Panc1 (cell line): ENCODE measurements at regions not wholly inside any gene's neighbourhood (a gene's known extent, or its start where the extent isn't known, plus 50 kb on each side); places are given as distances from the start of the nearest gene placed in this dataset.

ENCODE experiments used
- ATAC-seq: fragments of 200-7000 bp; cut with Tn5 transposase; 2 replicates; pipeline ENCODE4 v1.9.1; 2020; ENCODE audit warnings: mild to moderate bottlenecking, moderate library complexity
- BruUV-seq: library from RNA; stranded (reverse); fragments of 400-500 nt; replicated peaks from 2 replicates; lab custom pipeline; 2021; lab: Mats Ljungman, UMichigan
- CTCF ChIA-PET: fragments of 300-600 bp; sonication (Branson Sonifier 250); formaldehyde crosslinking; loops from one replicate; lab custom pipeline; 2022; ENCODE audit warnings: antibody characterized with exemption; lab: Charles Lee
- POLR2A ChIA-PET: fragments of 300-600 bp; sonication (Branson Sonifier 250); formaldehyde crosslinking; loops from one replicate; lab custom pipeline; 2022; ENCODE audit warnings: antibody characterized with exemption; lab: Charles Lee
- DNase-seq: peaks from one replicate; pipeline ENCODE4 v3.0.0-alpha.2; 2010; ENCODE audit warnings: low read depth, low spot score
- H3K27ac ChIP-seq: 2 replicates; pipeline ENCODE4 v1.5.1; 2011; ENCODE audit warnings: mild to moderate bottlenecking, low read length, inconsistent platforms
- H3K27me3 ChIP-seq: fragments of 200-500 bp; sonication (Bioruptor generic); 2 replicates; pipeline ENCODE4 v1.6.0; 2014; ENCODE audit warnings: low read length, inconsistent platforms; ENCODE audit not compliant: control insufficient read depth, insufficient read depth
- H3K36me3 ChIP-seq: fragments of 200-500 bp; sonication (Bioruptor generic); 2 replicates; pipeline ENCODE4 v1.5.1; 2014; ENCODE audit warnings: inconsistent platforms, mild to moderate bottlenecking, low read length, moderate library complexity; ENCODE audit not compliant: control insufficient read depth, insufficient read depth
- H3K4me1 ChIP-seq: 2 replicates; pipeline ENCODE4 v1.5.1; 2011; ENCODE audit warnings: inconsistent platforms, mild to moderate bottlenecking, low read length, moderate library complexity; ENCODE audit not compliant: control insufficient read depth, insufficient read depth
- H3K4me3 ChIP-seq, 2 experiments: 2 replicates each; pipeline ENCODE4 v1.5.1; 2011 to 2012; ENCODE audit warnings: low read depth in 2 of 2, low read length in 2 of 2, mild to moderate bottlenecking in 2 of 2, inconsistent platforms in 1 of 2, moderate library complexity in 1 of 2
- H3K9me3 ChIP-seq: fragments of 200-500 bp; sonication (Bioruptor generic); 2 replicates; pipeline ENCODE4 v1.5.1; 2014; ENCODE audit warnings: low read depth, mild to moderate bottlenecking, inconsistent platforms, low read length, moderate library complexity; ENCODE audit not compliant: control insufficient read depth, insufficient read depth
- CTCF ChIP-seq: fragments of 450-650 bp; IDR thresholded peaks from 2 replicates; pipeline ENCODE4 v1.5.1; 2017; ENCODE audit warnings: mild to moderate bottlenecking
- POLR2AphosphoS5 ChIP-seq: IDR thresholded peaks from 2 replicates; pipeline ENCODE4 v1.6.1; 2012; ENCODE audit warnings: mild to moderate bottlenecking, low read depth, low read length, moderate library complexity
- REST ChIP-seq, 2 experiments: IDR thresholded peaks; 2 replicates each; pipeline ENCODE4 v1.6.1; 2011 to 2012; ENCODE audit warnings: low read depth in 2 of 2, control low read depth in 1 of 2, low read length in 1 of 2, mild to moderate bottlenecking in 1 of 2, moderate library complexity in 1 of 2; ENCODE audit not compliant: insufficient read depth in 1 of 2
- SIN3A ChIP-seq: IDR thresholded peaks from 2 replicates; pipeline ENCODE4 v1.6.1; 2012; ENCODE audit warnings: low read depth, mild to moderate bottlenecking, low read length, moderate library complexity, borderline replicate concordance; ENCODE audit not compliant: insufficient read depth
- TCF7L2 ChIP-seq: IDR thresholded peaks from 2 replicates; pipeline ENCODE4 v1.6.1; 2011; ENCODE audit warnings: mild to moderate bottlenecking, low read depth, low read length, inconsistent platforms
- in situ Hi-C: cut with HindIII; loops from 2 replicates; pipeline ENCODE4 v1.10.0; 2016; ENCODE audit warnings: low sequenced_read_pairs, low pct_unique_long_range_greater_than_20kb
- intact Hi-C: fragments of 100-400 bp; cut with micrococcal nuclease; formaldehyde crosslinking; loops from one replicate; pipeline ENCODE4 v1.10.0; 2022; ENCODE audit not compliant: unreplicated experiment

GRCh38 chr4:132710971-132711370 lies 438.1 kb upstream of the PCDH10 start:
- no peak overlapping the region for H3K27ac ChIP-seq
- CTCF ChIA-PET = no interaction called here
- no peak for DNase-seq

GRCh38 chr4:132737344-132737743 lies 411.8 kb upstream of the PCDH10 start:
- Histone ChIP-seq H3K27ac (no peak overlapping the region), H3K27me3 (no peaks in the 10 kb centered on the region), H3K36me3 (no peaks in the 10 kb centered on the region), H3K9me3 (no peaks in the 10 kb centered on the region), H3K4me3 (no peak overlapping the region), H3K4me1 (no peaks in the 10 kb centered on the region)
- DNase-seq = no peak
- no TSS peak for BruUV-seq
- in situ Hi-C loops = no loop called here
- ChIA-PET POLR2A (no interaction called here), CTCF (no interaction called here)
- TF ChIP-seq CTCF = no peak
- no peak for TF ChIP-seq SIN3A
- no peak for TF ChIP-seq REST (IDR thresholded peaks at IDR 0.05; ENCODE audit: insufficient read depth in 1 of 2, low read depth in 2 of 2, low read length in 1 of 2)
- TF ChIP-seq TCF7L2 = no peak
- TF ChIP-seq POLR2AphosphoS5 = no peak
- ATAC-seq = no peak
- intact Hi-C loops = no loop called here

More at GRCh38 chr4:132710971-132711370, 438.1 kb upstream of the PCDH10 start:
- H3K27me3 ChIP-seq = no peaks in the 10 kb centered on the region
- intact Hi-C loops (no loop called here), in situ Hi-C loops (no loop called here)
- no peak for ATAC-seq
- H3K9me3 ChIP-seq = no peaks in the 10 kb centered on the region
- BruUV-seq = no TSS peak
- no peaks in the 10 kb centered on the region for H3K4me1 ChIP-seq
- H3K4me3 ChIP-seq = no peak overlapping the region
- TF ChIP-seq POLR2AphosphoS5 (no peak), REST (IDR thresholded peaks at IDR 0.05; ENCODE audit: insufficient read depth in 1 of 2, low read depth in 2 of 2, low read length in 1 of 2) (no peak)
- no peaks in the 10 kb centered on the region for H3K36me3 ChIP-seq
- POLR2A ChIA-PET = no interaction called here
